ENCODE measurements at regions not wholly inside any gene's neighbourhood (a gene's known extent, or its start where the extent isn't known, plus 50 kb on each side); places are given as distances from the start of the nearest gene placed in this dataset.

DNA sequence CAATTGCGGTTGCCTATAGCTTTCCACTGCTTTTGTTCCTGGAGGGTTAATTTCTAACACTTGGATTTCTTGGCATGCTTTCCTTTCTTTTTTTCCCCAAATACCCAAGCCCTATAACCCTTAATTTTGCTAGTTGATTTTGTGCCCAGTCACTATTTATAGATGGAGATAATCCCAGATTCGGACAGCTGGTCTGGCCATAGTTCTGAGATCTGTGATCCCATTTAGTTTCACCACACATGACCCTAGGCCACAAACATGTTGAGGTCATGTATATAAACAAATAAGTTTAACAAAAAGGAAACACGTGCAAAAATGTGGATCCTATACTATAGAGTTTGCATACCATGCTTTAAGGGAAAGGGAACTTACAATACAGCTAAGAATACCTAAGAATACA is 111.4 kb downstream of the ZMAT3 start:
- no peaks in the 10 kb centered on the region for H3K9me3 ChIP-seq (ENCODE audit: low read length)
- TF ChIP-seq RAD21 (conservative IDR thresholded peaks at IDR 0.05) = no peak
- TF ChIP-seq TAF1 (IDR thresholded peaks at IDR 0.05; ENCODE audit: low read depth) = no peak
- no peak for TF ChIP-seq SMC3 (conservative IDR thresholded peaks at IDR 0.05; ENCODE audit: poor library complexity)
- H3K4me2 ChIP-seq (ENCODE audit: low read length) = no peak overlapping the region
- no peak overlapping the region for H3K9ac ChIP-seq (ENCODE audit: low read length)
- no peaks in the 10 kb centered on the region for H3F3A ChIP-seq (ENCODE audit: insufficient read depth, low read length, poor library complexity, severe bottlenecking)
- no peaks in the 10 kb centered on the region for H3K36me3 ChIP-seq (ENCODE audit: insufficient read depth, low read length)
- H2AFZ ChIP-seq (ENCODE audit: low read depth, low read length) = no peak overlapping the region
- no peak overlapping the region for H3K27ac ChIP-seq (ENCODE audit: low read length)
- no peaks in the 10 kb centered on the region for H3K9me2 ChIP-seq (ENCODE audit: insufficient read depth, low read length)
- H4K20me1 ChIP-seq (ENCODE audit: insufficient read depth) = no peaks in the 10 kb centered on the region
- no peak overlapping the region for H3K4me3 ChIP-seq (ENCODE audit: low read length)
- no peaks in the 10 kb centered on the region for H3K27me3 ChIP-seq (ENCODE audit: insufficient read depth, low read depth, low read length)
- H3K79me2 ChIP-seq (replicated peaks; ENCODE audit: insufficient read depth, low read length) = no peaks in the 10 kb centered on the region

GRCh38 chr3:178950676-178951075 is 120.9 kb downstream of the ZMAT3 start:
- Histone ChIP-seq H2AFZ (ENCODE audit: low read depth, low read length) (no peak overlapping the region), H3K27ac (ENCODE audit: low read length) (no peak overlapping the region), H4K20me1 (ENCODE audit: insufficient read depth) (no peaks in the 10 kb centered on the region), H3F3A (ENCODE audit: insufficient read depth, low read length, poor library complexity, severe bottlenecking) (no peaks in the 10 kb centered on the region), H3K36me3 (ENCODE audit: insufficient read depth, low read length) (no peaks in the 10 kb centered on the region), H3K9ac (ENCODE audit: low read length) (no peak overlapping the region), H3K27me3 (ENCODE audit: insufficient read depth, low read depth, low read length) (no peaks in the 10 kb centered on the region), H3K4me3 (ENCODE audit: low read length) (no peak overlapping the region), H3K4me2 (ENCODE audit: low read length) (no peak overlapping the region), H3K79me2 (replicated peaks; ENCODE audit: insufficient read depth, low read length) (no peaks in the 10 kb centered on the region), H3K9me3 (ENCODE audit: low read length) (peaks cover 4% of the 10 kb centered on the region), H3K9me2 (ENCODE audit: insufficient read depth, low read length) (no peaks in the 10 kb centered on the region)
- TF ChIP-seq SMC3 (conservative IDR thresholded peaks at IDR 0.05; ENCODE audit: poor library complexity) = no peak
- TF ChIP-seq RAD21 (conservative IDR thresholded peaks at IDR 0.05) = no peak
- no peak for TF ChIP-seq POLR2AphosphoS5 (IDR thresholded peaks at IDR 0.05)

DNA sequence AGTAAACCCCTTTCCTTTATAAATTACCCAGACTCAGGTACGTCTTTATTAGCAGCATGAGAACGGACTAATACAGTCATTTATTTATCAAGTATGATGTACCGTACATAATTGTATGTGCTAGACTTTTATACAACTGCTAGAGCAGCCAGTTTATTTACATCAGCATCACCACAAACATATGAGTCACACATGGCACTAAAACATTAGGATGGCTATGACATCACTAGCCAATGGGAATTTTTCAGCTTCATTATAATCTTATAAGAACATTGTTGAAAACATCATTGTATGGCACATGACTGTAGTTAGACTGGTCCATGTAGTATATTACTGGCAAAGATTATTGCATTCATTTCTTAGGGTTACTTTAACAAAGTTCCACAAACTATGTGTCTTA is 121.7 kb downstream of the ZMAT3 start:
- TF ChIP-seq, protein P1, sequence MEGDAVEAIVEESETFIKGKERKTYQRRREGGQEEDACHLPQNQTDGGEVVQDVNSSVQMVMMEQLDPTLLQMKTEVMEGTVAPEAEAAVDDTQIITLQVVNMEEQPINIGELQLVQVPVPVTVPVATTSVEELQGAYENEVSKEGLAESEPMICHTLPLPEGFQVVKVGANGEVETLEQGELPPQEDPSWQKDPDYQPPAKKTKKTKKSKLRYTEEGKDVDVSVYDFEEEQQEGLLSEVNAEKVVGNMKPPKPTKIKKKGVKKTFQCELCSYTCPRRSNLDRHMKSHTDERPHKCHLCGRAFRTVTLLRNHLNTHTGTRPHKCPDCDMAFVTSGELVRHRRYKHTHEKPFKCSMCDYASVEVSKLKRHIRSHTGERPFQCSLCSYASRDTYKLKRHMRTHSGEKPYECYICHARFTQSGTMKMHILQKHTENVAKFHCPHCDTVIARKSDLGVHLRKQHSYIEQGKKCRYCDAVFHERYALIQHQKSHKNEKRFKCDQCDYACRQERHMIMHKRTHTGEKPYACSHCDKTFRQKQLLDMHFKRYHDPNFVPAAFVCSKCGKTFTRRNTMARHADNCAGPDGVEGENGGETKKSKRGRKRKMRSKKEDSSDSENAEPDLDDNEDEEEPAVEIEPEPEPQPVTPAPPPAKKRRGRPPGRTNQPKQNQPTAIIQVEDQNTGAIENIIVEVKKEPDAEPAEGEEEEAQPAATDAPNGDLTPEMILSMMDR (IDR thresholded peaks at IDR 0.05; ENCODE audit: poor library complexity, severe bottlenecking) = no peak
- no peak for TF ChIP-seq SMC3 (conservative IDR thresholded peaks at IDR 0.05; ENCODE audit: poor library complexity)
- TF ChIP-seq EZH2 (IDR thresholded peaks at IDR 0.05; ENCODE audit: borderline replicate concordance, insufficient read depth, low read length, poor library complexity, severe bottlenecking) = no peak
- no peak for TF ChIP-seq RAD21 (conservative IDR thresholded peaks at IDR 0.05)
- TF ChIP-seq MXI1 (conservative IDR thresholded peaks at IDR 0.05; ENCODE audit: poor library complexity, severe bottlenecking) = no peak
- no peak for TF ChIP-seq TAF1 (IDR thresholded peaks at IDR 0.05; ENCODE audit: low read depth)
- TF ChIP-seq EP300 (conservative IDR thresholded peaks at IDR 0.05; ENCODE audit: poor library complexity, severe bottlenecking) = no peak
- TF ChIP-seq REST (IDR thresholded peaks at IDR 0.05; ENCODE audit: borderline replicate concordance) = no peak
- TF ChIP-seq POLR2AphosphoS5 (IDR thresholded peaks at IDR 0.05) = no peak
- H3K4me2 ChIP-seq (ENCODE audit: low read length) = no peak overlapping the region

More for the DNA sequence above, 121.7 kb downstream of the ZMAT3 start:
- Histone ChIP-seq H2AFZ (ENCODE audit: low read depth, low read length) (no peak overlapping the region), H3K79me2 (replicated peaks; ENCODE audit: insufficient read depth, low read length) (no peaks in the 10 kb centered on the region), H3K36me3 (ENCODE audit: insufficient read depth, low read length) (no peaks in the 10 kb centered on the region), H3K27ac (ENCODE audit: low read length) (no peak overlapping the region), H3K9me2 (ENCODE audit: insufficient read depth, low read length) (no peaks in the 10 kb centered on the region), H3K9me3 (ENCODE audit: low read length) (peaks cover 4% of the 10 kb centered on the region), H3F3A (ENCODE audit: insufficient read depth, low read length, poor library complexity, severe bottlenecking) (no peaks in the 10 kb centered on the region), H3K9ac (ENCODE audit: low read length) (no peak overlapping the region), H3K27me3 (ENCODE audit: insufficient read depth, low read depth, low read length) (peaks cover 1% of the 10 kb centered on the region), H4K20me1 (ENCODE audit: insufficient read depth) (no peaks in the 10 kb centered on the region), H3K4me3 (ENCODE audit: low read length) (no peak overlapping the region)

All from neural cell (in vitro differentiated cells).